Mucosa of descending colon (tissue), 3 donors: ENCODE measurements at regions not wholly inside any gene's neighbourhood (a gene's known extent, or its start where the extent isn't known, plus 50 kb on each side); places are given as distances from the start of the nearest gene placed in this dataset.

ENCODE experiments used
- ATAC-seq: fragments of 200-7000 bp; cut with Tn5 transposase; one replicate; pipeline ENCODE4 v1.9.1; 2020; ENCODE audit warnings: mild to moderate bottlenecking, moderate library complexity
- DNase-seq, 3 donors: peaks; one replicate each; pipeline ENCODE4 v3.0.0-alpha.2; 2020
- H3K36me3 ChIP-seq: fragments of 200-600 bp; one replicate; pipeline ENCODE4 v1.8.0; 2021; ENCODE audit warnings: low read depth, mild to moderate bottlenecking
- H3K4me1 ChIP-seq: fragments of 200-600 bp; one replicate; pipeline ENCODE4 v1.8.0; 2021; ENCODE audit warnings: low read depth, mild to moderate bottlenecking
- H3K4me3 ChIP-seq: fragments of 200-600 bp; one replicate; pipeline ENCODE4 v1.8.0; 2021; ENCODE audit warnings: mild to moderate bottlenecking
- H3K9me3 ChIP-seq: fragments of 200-600 bp; one replicate; pipeline ENCODE4 v1.8.0; 2021; ENCODE audit warnings: mild to moderate bottlenecking
- intact Hi-C, 2 donors: fragments of 100-400 bp; cut with DNase I in 1 of 2; cut with micrococcal nuclease in 1 of 2; formaldehyde crosslinking; loops; one replicate each; pipeline versions ENCODE4 v1.11.0 to v1.11.1; 2022; cut with DNase I, micrococcal nuclease
- TF ChIP-seq, protein P1 (sequence below): fragments of 200-600 bp; IDR thresholded peaks from one replicate; pipeline ENCODE4 v1.8.0; 2022; ENCODE audit warnings: antibody characterized with exemption, mild to moderate bottlenecking
- donor health status: DM: no; HTN: no; CAD: no; lungs with moderate emphysema.
- donor health status: DM: no; HTN: no; CAD: no.
- donor health status: DM: no; HTN: yes; CAD: no.

DNA sequence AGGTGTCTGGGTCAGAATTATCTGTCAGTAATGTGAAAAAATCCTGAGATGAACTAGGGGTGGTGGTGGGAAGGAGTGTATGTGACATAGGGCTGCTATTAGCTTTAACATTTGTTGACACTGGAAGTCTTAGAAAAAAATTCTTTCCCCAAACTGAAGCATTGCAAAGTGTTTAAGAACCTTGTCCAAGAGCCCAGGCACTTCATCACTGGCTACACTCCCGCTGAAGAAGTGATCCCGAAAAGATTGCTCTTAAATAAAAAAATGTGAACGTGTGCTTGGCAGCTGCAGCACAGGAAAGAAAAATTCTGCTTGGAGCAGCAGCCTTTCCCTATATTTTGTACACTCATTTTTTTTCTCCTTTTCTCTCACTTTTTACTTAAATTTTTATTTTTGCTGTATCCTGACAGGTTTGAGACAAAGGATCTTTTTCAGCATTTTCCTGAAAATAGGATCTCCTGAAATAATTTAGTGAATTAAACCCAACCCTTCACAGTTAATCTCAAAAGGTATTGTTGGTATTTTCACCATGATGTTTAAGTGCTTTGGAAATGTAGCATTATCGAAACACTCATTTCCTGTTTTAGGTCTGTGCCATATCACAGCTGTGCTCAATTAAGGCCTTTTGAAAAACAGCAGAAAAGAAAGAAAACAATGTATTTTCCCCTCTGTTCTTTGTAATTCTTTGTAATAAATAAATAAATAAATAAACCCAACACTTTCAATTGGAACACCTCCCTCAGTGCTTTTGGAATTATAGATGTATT, 477.6 kb downstream of the ZNF385D start:
- TF ChIP-seq, protein P1, sequence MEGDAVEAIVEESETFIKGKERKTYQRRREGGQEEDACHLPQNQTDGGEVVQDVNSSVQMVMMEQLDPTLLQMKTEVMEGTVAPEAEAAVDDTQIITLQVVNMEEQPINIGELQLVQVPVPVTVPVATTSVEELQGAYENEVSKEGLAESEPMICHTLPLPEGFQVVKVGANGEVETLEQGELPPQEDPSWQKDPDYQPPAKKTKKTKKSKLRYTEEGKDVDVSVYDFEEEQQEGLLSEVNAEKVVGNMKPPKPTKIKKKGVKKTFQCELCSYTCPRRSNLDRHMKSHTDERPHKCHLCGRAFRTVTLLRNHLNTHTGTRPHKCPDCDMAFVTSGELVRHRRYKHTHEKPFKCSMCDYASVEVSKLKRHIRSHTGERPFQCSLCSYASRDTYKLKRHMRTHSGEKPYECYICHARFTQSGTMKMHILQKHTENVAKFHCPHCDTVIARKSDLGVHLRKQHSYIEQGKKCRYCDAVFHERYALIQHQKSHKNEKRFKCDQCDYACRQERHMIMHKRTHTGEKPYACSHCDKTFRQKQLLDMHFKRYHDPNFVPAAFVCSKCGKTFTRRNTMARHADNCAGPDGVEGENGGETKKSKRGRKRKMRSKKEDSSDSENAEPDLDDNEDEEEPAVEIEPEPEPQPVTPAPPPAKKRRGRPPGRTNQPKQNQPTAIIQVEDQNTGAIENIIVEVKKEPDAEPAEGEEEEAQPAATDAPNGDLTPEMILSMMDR = no peak
- intact Hi-C loops = no loop called here
- H3K36me3 ChIP-seq = no peaks in the 10 kb centered on the region
- H3K4me3 ChIP-seq = no peak overlapping the region
- H3K9me3 ChIP-seq = peaks cover 25% of the 10 kb centered on the region
- no peak for DNase-seq
- no peaks in the 10 kb centered on the region for H3K4me1 ChIP-seq
- ATAC-seq = no peak

DNA sequence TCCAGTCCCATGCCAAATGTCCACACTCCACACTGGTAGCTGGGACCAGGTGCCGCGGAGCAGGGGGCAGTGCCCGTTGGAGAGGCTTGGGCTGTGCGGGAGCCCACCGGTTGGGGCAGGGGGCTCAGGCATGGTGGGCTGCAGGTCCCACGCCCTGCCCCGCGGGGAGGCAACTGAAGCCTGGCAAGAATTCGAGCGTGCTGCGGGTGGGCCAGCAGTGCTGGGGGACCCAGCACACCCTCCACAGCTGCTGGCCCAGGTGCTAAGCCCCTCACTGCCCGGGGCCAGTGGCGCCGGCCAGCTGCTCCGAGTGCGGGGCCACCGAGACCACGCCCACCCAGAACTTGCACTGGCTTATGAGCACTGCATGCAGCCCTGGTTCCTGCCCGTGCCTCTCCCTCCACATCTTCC, 479.4 kb downstream of the ZNF385D start:
- Histone ChIP-seq H3K9me3 (peaks cover 33% of the 10 kb centered on the region), H3K4me1 (no peaks in the 10 kb centered on the region), H3K36me3 (no peaks in the 10 kb centered on the region), H3K4me3 (no peak overlapping the region)
- DNase-seq (no peak), ATAC-seq (no peak)
- intact Hi-C loops = no loop called here
- TF ChIP-seq, protein P1 = no peak

DNA sequence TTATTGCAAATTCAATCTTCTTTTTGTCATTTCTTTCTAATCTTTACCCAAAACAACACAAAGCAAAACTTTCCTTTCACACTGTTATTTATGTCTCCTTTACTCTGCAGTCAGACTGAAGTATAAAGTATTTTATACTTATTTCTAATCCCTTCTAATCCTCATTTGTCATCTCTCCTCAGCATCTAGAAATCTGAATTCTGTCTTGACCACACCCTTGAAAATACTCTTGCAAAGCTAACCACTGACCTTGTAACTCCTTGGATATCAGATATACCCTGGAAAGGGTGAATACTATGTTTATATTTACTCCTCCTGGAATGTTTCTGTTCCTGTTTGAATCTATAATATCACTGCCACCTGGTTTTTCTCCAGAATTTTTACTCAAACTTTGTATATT, 481.1 kb downstream of the ZNF385D start:
- H3K4me1 ChIP-seq = no peaks in the 10 kb centered on the region
- DNase-seq (no peak), ATAC-seq (no peak)
- no peaks in the 10 kb centered on the region for H3K36me3 ChIP-seq
- H3K9me3 ChIP-seq = peaks cover 38% of the 10 kb centered on the region
- intact Hi-C loops = no loop called here
- TF ChIP-seq, protein P1 = no peak
- H3K4me3 ChIP-seq = no peak overlapping the region

GRCh38 chr3:21260507-21260906, 490.5 kb downstream of the ZNF385D start:
- Histone ChIP-seq H3K4me3 (no peak overlapping the region), H3K36me3 (no peaks in the 10 kb centered on the region), H3K4me1 (no peaks in the 10 kb centered on the region), H3K9me3 (peaks cover 31% of the 10 kb centered on the region)
- no peak for ATAC-seq
- DNase-seq = no peak
- intact Hi-C loops = no loop called here
- TF ChIP-seq, protein P1 = no peak

DNA sequence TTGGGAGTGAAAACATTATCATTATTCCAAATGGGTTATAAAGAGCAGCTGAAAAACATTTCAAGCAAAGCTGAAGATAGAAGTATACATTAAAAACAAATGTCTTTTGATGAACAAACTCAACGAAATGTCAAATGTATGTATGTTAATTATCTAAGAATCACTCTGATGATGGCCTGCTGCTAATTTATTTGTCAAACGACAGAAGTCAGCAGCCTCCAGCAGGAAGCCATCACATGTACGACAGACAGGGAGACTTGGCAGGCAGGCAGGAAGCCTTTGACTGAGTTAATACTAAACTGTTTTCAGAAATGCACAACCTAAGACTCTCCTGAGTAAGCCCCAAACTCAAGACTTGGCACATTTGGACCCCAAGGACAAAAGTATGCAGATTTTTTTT, 491.1 kb downstream of the ZNF385D start:
- Histone ChIP-seq H3K4me1 (no peaks in the 10 kb centered on the region), H3K36me3 (no peaks in the 10 kb centered on the region), H3K4me3 (no peak overlapping the region), H3K9me3 (peaks cover 36% of the 10 kb centered on the region)
- DNase-seq (no peak), ATAC-seq (no peak)
- TF ChIP-seq, protein P1 = no peak
- intact Hi-C loops = no loop called here

DNA sequence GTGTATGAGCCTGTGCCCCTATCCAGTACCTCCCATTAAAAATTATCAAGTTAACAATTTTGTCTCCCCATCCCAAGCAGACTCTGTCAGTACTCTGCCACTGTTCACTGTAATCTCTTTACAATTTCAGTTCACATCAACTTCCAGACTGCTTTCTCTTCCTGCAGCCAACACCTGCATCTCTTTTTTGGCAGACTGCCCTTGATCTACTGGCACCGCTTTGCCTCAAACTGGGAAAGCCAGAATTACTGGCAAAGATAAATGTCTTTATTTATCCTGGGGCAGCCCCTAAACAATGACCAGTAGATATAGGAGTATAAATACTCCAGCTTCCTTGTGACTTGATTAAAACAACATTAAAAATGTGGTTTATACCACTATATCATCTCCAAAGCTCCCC, 494.1 kb downstream of the ZNF385D start:
- Histone ChIP-seq H3K4me1 (no peaks in the 10 kb centered on the region), H3K4me3 (no peak overlapping the region), H3K36me3 (no peaks in the 10 kb centered on the region), H3K9me3 (peaks cover 22% of the 10 kb centered on the region)
- no peak for ATAC-seq
- TF ChIP-seq, protein P1 = no peak
- DNase-seq = no peak
- intact Hi-C loops = no loop called here
